ENCODE measurements at regions not wholly inside any gene's neighbourhood (a gene's known extent, or its start where the extent isn't known, plus 50 kb on each side); places are given as distances from the start of the nearest gene placed in this dataset.
"Not testable (repeated sequence)": the region's sequence is repeated elsewhere in the genome, so short reads cannot be mapped to it uniquely, and the experiment has no call there.

DNA sequence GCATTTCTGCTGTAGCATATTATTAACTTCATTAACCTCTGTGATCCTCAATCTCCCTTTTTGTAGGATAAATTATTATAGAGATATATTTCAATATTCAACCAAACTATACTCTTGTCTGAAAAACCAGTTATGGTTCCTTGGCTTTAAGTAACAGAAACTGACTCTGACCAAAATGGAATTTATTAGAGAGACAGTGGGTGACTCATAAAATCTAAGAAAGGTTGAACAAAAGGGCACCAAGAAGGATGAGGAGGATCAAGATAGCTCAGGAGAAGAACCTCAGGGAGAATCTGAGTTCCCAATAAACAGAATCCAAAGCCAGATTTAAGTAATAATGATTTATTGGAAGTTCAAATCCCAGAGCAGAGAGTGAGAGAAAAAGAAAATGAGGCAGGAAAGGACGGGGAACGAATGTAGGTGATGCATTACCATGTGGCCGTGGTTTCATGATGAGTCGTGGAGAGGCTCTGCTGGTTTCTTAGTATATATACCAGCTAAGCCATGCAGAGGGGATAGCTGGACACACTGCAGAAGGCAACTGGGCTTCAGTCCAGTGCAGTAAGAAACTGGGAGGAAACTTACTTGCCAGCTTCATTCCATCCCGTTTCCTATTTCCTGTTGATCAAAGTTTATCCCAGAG is 151.5 kb upstream of the GOT2 start:
- no peak overlapping the region for H3K4me3 ChIP-seq (replicated peaks in 1 of 2; ENCODE audit: low read depth in 2 of 2, low read length in 2 of 2)
- TF ChIP-seq, protein P1, sequence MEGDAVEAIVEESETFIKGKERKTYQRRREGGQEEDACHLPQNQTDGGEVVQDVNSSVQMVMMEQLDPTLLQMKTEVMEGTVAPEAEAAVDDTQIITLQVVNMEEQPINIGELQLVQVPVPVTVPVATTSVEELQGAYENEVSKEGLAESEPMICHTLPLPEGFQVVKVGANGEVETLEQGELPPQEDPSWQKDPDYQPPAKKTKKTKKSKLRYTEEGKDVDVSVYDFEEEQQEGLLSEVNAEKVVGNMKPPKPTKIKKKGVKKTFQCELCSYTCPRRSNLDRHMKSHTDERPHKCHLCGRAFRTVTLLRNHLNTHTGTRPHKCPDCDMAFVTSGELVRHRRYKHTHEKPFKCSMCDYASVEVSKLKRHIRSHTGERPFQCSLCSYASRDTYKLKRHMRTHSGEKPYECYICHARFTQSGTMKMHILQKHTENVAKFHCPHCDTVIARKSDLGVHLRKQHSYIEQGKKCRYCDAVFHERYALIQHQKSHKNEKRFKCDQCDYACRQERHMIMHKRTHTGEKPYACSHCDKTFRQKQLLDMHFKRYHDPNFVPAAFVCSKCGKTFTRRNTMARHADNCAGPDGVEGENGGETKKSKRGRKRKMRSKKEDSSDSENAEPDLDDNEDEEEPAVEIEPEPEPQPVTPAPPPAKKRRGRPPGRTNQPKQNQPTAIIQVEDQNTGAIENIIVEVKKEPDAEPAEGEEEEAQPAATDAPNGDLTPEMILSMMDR (IDR thresholded peaks at IDR 0.05; ENCODE audit: low read depth, low read length) = no peak
- no peak for DNase-seq (ENCODE audit: low read depth in 2 of 2)

DNA sequence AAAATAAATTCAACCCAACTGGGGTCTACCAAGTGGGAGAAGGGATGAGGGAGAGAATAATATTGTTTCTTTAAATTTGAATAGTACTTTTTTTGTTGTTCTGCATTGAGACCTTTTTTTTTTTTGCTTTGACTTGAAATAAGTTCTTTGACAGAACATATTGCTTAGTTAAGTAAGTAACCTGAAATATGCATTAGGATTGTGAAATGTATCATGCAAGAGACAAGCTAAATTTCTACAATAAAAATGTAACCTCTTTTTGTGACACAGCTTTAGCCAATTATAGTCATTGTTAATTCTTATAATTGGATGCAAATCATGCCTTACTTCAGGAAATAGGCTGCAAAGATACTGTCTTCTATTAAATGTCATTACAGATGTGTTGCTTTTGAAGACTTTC is 150.0 kb upstream of the GOT2 start:
- no peak overlapping the region for H3K4me3 ChIP-seq (replicated peaks in 1 of 2; ENCODE audit: low read depth in 2 of 2, low read length in 2 of 2)
- DNase-seq (ENCODE audit: low read depth in 2 of 2) = no peak
- TF ChIP-seq, protein P1 (IDR thresholded peaks at IDR 0.05; ENCODE audit: low read depth, low read length) = no peak

DNA sequence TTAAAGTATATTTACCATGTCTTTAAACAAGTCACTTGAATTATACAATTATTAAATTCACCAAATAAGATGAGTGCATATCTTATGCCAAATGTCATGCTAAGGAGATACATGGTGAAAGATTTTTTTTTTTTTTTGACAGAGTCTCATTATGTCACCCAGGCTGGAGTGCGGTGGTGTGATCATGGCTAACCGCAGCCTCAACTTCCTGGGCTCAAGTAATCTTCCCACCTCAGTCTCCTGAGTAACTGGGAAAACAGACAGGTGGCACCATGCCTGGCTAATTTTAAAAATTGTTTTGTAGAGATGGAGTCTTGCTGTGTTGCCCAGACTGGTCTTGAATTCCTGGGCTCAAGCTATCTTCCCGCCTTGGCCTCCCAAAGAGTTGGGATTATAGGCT is 149.0 kb upstream of the GOT2 start:
- TF ChIP-seq, protein P1 (IDR thresholded peaks at IDR 0.05; ENCODE audit: low read depth, low read length) = no peak
- DNase-seq (ENCODE audit: low read depth in 2 of 2) = no peak

DNA sequence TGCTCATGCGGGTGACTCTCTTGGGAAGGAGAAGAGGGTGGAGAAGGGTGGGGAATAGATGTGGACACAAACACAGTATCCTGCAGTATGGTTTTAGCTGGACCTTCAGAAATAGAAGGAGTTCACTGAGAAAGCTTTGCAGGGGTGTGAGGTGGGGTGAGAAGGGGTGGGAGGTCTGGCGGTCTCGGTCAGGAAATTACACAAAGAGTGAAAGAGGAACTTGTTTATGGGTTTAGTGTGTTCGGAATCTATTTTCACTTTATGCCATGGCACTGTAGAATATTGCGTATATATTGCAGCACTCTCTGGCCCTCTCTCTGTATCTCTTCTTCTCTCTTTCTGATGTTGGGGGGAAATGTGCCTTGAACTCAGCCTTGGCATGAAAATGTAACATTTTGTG is 148.2 kb upstream of the GOT2 start:
- H3K4me3 ChIP-seq (replicated peaks in 1 of 2; ENCODE audit: low read depth in 2 of 2, low read length in 2 of 2) = no peak overlapping the region
- TF ChIP-seq, protein P1 (IDR thresholded peaks at IDR 0.05; ENCODE audit: low read depth, low read length) = no peak
- no peak for DNase-seq (ENCODE audit: low read depth in 2 of 2)

More for the DNA sequence above, 149.0 kb upstream of the GOT2 start:
- no peak overlapping the region for H3K4me3 ChIP-seq (replicated peaks in 1 of 2; ENCODE audit: low read depth in 2 of 2, low read length in 2 of 2)

DNA sequence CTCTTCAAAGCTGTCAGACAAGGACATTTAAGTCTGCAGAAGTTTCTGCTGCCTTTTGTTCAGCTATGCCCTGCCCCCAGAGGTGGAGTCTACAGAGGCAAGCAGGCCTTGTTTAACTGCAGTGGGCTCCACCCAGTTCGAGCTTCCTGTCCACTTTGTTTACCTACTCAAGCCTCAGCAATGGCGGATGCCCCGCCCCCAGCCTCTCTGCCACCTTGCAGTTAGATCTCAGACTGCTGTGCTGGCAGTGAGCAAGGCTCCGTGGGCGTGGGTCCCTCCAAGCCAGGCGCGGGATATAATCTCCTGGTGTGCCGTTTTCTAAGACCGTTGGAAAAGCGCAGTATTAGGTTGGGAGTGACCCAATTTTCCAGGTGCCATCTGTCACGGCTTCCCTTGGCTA is 144.5 kb upstream of the GOT2 start:
- not testable (repeated sequence) for DNase-seq (ENCODE audit: low read depth in 2 of 2); H3K4me3 ChIP-seq (replicated peaks in 1 of 2; ENCODE audit: low read depth in 2 of 2, low read length in 2 of 2)

DNA sequence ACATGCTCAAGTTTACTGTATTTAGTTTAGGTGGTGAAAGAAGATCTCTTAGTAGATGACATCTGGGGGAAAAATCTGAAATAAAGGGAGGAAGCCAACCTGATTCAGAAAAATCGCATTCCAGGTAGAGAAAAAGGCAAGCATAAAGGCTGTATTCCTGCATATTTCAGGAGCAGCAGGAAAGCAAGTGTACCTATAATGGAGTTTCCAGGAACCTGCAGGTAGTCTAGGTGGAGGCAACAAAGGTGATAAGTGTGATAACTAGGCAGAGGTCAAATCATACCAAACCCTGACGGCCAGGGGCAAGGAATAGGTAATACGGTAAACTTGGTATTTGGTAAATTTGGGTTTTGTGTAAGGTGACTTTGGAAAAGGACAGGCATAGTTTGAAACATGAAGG is 132.8 kb upstream of the GOT2 start:
- no peak overlapping the region for H3K4me3 ChIP-seq (replicated peaks in 1 of 2; ENCODE audit: low read depth in 2 of 2, low read length in 2 of 2)
- TF ChIP-seq, protein P1 (IDR thresholded peaks at IDR 0.05; ENCODE audit: low read depth, low read length) = no peak
- no peak for DNase-seq (ENCODE audit: low read depth in 2 of 2)

DNA sequence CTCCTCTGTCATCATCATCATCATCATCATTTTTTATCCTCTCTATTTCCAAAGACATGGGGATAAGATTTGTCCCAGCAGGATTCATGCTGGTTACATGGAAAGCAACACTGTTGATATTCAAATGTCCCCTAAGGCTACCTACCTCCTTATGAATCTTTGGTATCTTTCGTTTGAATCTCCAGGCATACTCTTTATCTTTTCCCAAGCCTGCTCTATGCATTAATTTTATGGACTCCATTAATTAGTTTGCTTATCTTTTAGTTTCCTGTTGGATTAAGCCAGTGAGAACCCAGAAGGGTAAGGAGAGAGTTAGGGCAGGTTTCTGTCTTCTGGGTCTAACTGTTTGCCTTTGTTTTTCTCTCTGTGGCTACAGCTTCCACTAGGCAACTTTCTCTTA is 129.6 kb upstream of the GOT2 start:
- no peak overlapping the region for H3K4me3 ChIP-seq (replicated peaks in 1 of 2; ENCODE audit: low read depth in 2 of 2, low read length in 2 of 2)
- DNase-seq (ENCODE audit: low read depth in 2 of 2) = no peak
- TF ChIP-seq, protein P1 (IDR thresholded peaks at IDR 0.05; ENCODE audit: low read depth, low read length) = no peak
